CD14-positive monocyte (primary cell): ENCODE measurements at regions not wholly inside any gene's neighbourhood (a gene's known extent, or its start where the extent isn't known, plus 50 kb on each side); places are given as distances from the start of the nearest gene placed in this dataset.

Experiments
- DNase-seq, 3 donors: peaks; one replicate each; pipeline ENCODE4 v3.0.0-alpha.2; 2011 to 2022
- H2AFZ ChIP-seq: 2 replicates; pipeline ENCODE4 v1.6.0; 2012; ENCODE audit warnings: mild to moderate bottlenecking, low read depth, low read length, inconsistent platforms; ENCODE audit not compliant: insufficient read depth, poor library complexity, severe bottlenecking
- H3K27ac ChIP-seq, 2 donors: 1 replicate in 1 of 2; 2 replicates in 1 of 2; pipeline ENCODE4 v1.5.1; 2012 to 2013; ENCODE audit warnings: low read length in 2 of 2, control low read depth in 1 of 2, inconsistent platforms in 1 of 2, low read depth in 1 of 2, mild to moderate bottlenecking in 1 of 2
- H3K27me3 ChIP-seq, 2 donors: one replicate each; pipeline versions ENCODE4 v1.6.0 to v1.6.1; 2011 to 2013; ENCODE audit warnings: low read length in 2 of 2; ENCODE audit not compliant: control insufficient read depth in 2 of 2, insufficient read depth in 2 of 2
- H3K36me3 ChIP-seq, 2 donors: replicated peaks in 1 of 2; 1 replicate in 1 of 2; 2 replicates in 1 of 2; pipeline versions ENCODE4 v1.5.1 to v1.6.1; 2012 to 2013; ENCODE audit warnings: low read length in 2 of 2, control low read depth in 1 of 2, inconsistent platforms in 1 of 2, mild to moderate bottlenecking in 1 of 2; ENCODE audit not compliant: insufficient read depth in 2 of 2, control insufficient read depth in 1 of 2
- H3K4me1 ChIP-seq, 2 donors: 1 replicate in 1 of 2; 2 replicates in 1 of 2; pipeline versions ENCODE4 v1.5.1 to v1.6.1; 2012 to 2013; ENCODE audit warnings: low read length in 2 of 2, control low read depth in 1 of 2, inconsistent platforms in 1 of 2, mild to moderate bottlenecking in 1 of 2, moderate library complexity in 1 of 2; ENCODE audit not compliant: insufficient read depth in 2 of 2, control insufficient read depth in 1 of 2
- H3K4me2 ChIP-seq: replicated peaks from 2 replicates; pipeline ENCODE3; 2012; ENCODE audit warnings: low read length, moderate library complexity, mild to moderate bottlenecking; ENCODE audit not compliant: poor library complexity, severe bottlenecking; ENCODE audit errors: extremely low read depth
- H3K4me3 ChIP-seq, 3 experiments: fragments of 200-600 bp in 1 of 3; sonication (generic) in 1 of 3; replicated peaks in 1 of 3; 1 replicate in 2 of 3; 2 replicates in 1 of 3; pipeline ENCODE4 v1.5.1; 2011 to 2013; ENCODE audit warnings: low read length in 3 of 3, mild to moderate bottlenecking in 3 of 3, control low read depth in 2 of 3, low read depth in 2 of 3, inconsistent platforms in 1 of 3, moderate library complexity in 1 of 3
- H3K79me2 ChIP-seq: 2 replicates; pipeline ENCODE4 v1.6.0; 2012; ENCODE audit warnings: mild to moderate bottlenecking, control low read depth, inconsistent platforms, low read length, moderate library complexity; ENCODE audit not compliant: insufficient read depth
- H3K9ac ChIP-seq: 2 replicates; pipeline ENCODE4 v1.6.0; 2017; ENCODE audit warnings: low read length, mild to moderate bottlenecking; ENCODE audit not compliant: insufficient read depth, poor library complexity, severe bottlenecking
- H3K9me3 ChIP-seq, 2 donors: replicated peaks in 1 of 2; 1 replicate in 1 of 2; 2 replicates in 1 of 2; pipeline versions ENCODE4 v1.5.1 to v1.6.1; 2012 to 2013; ENCODE audit warnings: low read length in 2 of 2, control low read depth in 1 of 2; ENCODE audit not compliant: control insufficient read depth in 1 of 2, insufficient read depth in 1 of 2
- H4K20me1 ChIP-seq: 2 replicates; pipeline ENCODE4 v1.6.0; 2012; ENCODE audit warnings: mild to moderate bottlenecking, low read length, control low read depth, moderate library complexity; ENCODE audit not compliant: insufficient read depth
- H3K27ac Mint-ChIP-seq, 7 donors: one replicate each; pipeline ENCODE4 v1.8.0; 2020; ENCODE audit warnings: mild to moderate bottlenecking in 7 of 7, mixed read lengths in 7 of 7, moderate library complexity in 6 of 7, inconsistent platforms in 2 of 7
- H3K27me3 Mint-ChIP-seq, 3 donors: one replicate each; pipeline ENCODE4 v1.8.0; 2021 to 2022; ENCODE audit warnings: low read depth in 3 of 3, mild to moderate bottlenecking in 3 of 3, mixed read lengths in 3 of 3, moderate library complexity in 3 of 3, inconsistent platforms in 1 of 3
- H3K36me3 Mint-ChIP-seq, 2 donors: one replicate each; pipeline ENCODE4 v1.8.0; 2020; ENCODE audit warnings: mixed read lengths in 2 of 2, inconsistent platforms in 1 of 2, mild to moderate bottlenecking in 1 of 2
- H3K4me1 Mint-ChIP-seq: one replicate; pipeline ENCODE4 v1.8.0; 2020; ENCODE audit warnings: mild to moderate bottlenecking, mixed read lengths
- H3K4me3 Mint-ChIP-seq, 2 donors: one replicate each; pipeline ENCODE4 v1.8.0; 2020; ENCODE audit warnings: mild to moderate bottlenecking in 2 of 2, mixed read lengths in 2 of 2, moderate library complexity in 1 of 2
- H3K9me3 Mint-ChIP-seq, 7 donors: one replicate each; pipeline ENCODE4 v1.8.0; 2020 to 2022; ENCODE audit warnings: mixed read lengths in 7 of 7, mild to moderate bottlenecking in 6 of 7, moderate library complexity in 6 of 7, inconsistent platforms in 2 of 7
- WGBS: methylation state at CpG from one replicate; pipeline ENCODE4 v1.1.5; 2013; ENCODE audit warnings: missing lambda C conversion rate; ENCODE audit not compliant: insufficient coverage; 5-methylcytosine and 5-hydroxymethylcytosine counted together
- intact Hi-C, 2 donors: fragments of 100-400 bp; cut with micrococcal nuclease; formaldehyde crosslinking; loops; one replicate each; pipeline versions ENCODE4 v1.15.0 to v1.15.1; 2023
- TF ChIP-seq, protein P1 (sequence below): fragments of 200-600 bp; IDR thresholded peaks from one replicate; pipeline ENCODE4 v1.8.0; 2022; ENCODE audit warnings: antibody characterized with exemption, mild to moderate bottlenecking

DNA sequence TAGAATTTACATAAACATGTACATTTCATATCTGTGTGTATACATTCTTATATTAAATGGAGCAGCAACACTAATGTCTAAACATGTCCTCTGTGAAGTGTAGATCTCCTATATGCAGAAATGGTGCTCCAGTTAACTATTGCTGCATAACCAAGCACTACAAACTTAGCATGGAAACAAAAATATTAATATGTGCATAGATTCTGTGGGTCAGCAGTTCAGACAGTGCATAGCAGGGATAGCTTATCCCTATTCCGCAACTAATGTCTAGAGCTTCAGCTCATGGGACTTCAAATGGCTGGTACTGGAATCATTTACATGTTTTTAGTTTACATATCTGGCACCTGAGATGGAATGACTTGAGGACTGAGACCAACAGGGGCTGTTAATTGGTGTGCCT, 652.1 kb downstream of the TLE4 start:
- peaks cover 3% of the 10 kb centered on the region in 2 donors for H3K9me3 ChIP-seq
- no peak overlapping the region for H3K9ac ChIP-seq
- no peaks in the 10 kb centered on the region for H3K36me3 ChIP-seq
- Mint-ChIP-seq H3K27ac (no peak overlapping the region), H3K27me3 (no peaks in the 10 kb centered on the region), H3K4me1 (no peaks in the 10 kb centered on the region), H3K36me3 (no peaks in the 10 kb centered on the region), H3K4me3 (no peak overlapping the region), H3K9me3 (peaks cover 0 to 14% (median 2%) of the 10 kb centered on the region in 7 donors)
- no peak for DNase-seq
- no peak overlapping the region for H2AFZ ChIP-seq
- intact Hi-C loops = no loop called here
- WGBS = 100% methylated on average over 1 of the region's 1 CpG
- H3K27me3 ChIP-seq = no peaks in the 10 kb centered on the region
- H3K27ac ChIP-seq = no peak overlapping the region
- H4K20me1 ChIP-seq = no peaks in the 10 kb centered on the region
- no peaks in the 10 kb centered on the region for H3K4me1 ChIP-seq
- TF ChIP-seq, protein P1, sequence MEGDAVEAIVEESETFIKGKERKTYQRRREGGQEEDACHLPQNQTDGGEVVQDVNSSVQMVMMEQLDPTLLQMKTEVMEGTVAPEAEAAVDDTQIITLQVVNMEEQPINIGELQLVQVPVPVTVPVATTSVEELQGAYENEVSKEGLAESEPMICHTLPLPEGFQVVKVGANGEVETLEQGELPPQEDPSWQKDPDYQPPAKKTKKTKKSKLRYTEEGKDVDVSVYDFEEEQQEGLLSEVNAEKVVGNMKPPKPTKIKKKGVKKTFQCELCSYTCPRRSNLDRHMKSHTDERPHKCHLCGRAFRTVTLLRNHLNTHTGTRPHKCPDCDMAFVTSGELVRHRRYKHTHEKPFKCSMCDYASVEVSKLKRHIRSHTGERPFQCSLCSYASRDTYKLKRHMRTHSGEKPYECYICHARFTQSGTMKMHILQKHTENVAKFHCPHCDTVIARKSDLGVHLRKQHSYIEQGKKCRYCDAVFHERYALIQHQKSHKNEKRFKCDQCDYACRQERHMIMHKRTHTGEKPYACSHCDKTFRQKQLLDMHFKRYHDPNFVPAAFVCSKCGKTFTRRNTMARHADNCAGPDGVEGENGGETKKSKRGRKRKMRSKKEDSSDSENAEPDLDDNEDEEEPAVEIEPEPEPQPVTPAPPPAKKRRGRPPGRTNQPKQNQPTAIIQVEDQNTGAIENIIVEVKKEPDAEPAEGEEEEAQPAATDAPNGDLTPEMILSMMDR = no peak
- no peak overlapping the region for H3K4me2 ChIP-seq
- H3K4me3 ChIP-seq = no peak overlapping the region
- H3K79me2 ChIP-seq = no peaks in the 10 kb centered on the region

DNA sequence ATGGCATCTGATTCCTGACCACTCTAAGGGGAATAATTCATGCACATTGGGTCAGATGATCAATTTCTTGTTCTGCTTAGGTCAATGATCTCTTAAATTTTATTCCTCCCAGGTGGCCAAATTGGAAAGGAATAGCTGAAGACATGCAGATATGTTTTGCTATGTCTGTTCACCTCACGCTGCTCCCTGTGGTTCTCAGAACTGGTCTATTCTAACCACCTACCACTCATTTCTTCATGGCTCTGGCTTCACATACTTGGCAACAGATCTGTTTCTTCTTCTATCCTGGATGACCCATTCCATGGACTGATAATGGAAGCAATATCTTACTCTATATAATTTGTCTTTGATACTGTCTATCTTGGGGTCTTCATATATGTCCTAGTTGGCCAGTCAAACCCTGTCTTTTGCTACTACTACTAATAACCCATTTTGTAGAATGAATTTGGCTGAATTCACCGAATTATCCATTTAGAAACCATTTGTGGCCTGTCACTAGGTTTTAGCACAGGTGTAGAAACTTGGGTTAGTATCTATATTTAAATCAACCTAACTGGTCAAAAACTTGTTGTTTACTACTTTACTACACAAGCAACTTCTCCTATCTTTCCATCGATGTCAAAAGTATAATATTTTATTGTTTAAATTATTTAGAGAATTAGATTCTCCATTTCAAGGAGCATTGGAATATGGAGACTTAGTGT, 650.9 kb downstream of the TLE4 start:
- Histone ChIP-seq H2AFZ (no peak overlapping the region), H3K4me2 (no peak overlapping the region), H3K27me3 (no peaks in the 10 kb centered on the region), H3K4me1 (no peaks in the 10 kb centered on the region), H3K4me3 (no peak overlapping the region), H3K9ac (no peak overlapping the region), H3K9me3 (peaks cover 3% of the 10 kb centered on the region in 2 donors), H3K36me3 (no peaks in the 10 kb centered on the region), H4K20me1 (no peaks in the 10 kb centered on the region), H3K79me2 (no peaks in the 10 kb centered on the region), H3K27ac (no peak overlapping the region)
- Mint-ChIP-seq H3K27ac (no peak overlapping the region), H3K9me3 (peaks cover 0 to 14% (median 2%) of the 10 kb centered on the region in 7 donors), H3K4me1 (no peaks in the 10 kb centered on the region), H3K27me3 (no peaks in the 10 kb centered on the region), H3K4me3 (no peak overlapping the region), H3K36me3 (no peaks in the 10 kb centered on the region)
- TF ChIP-seq, protein P1 = no peak
- WGBS = no CpG with 5 or more reads among the region's 3 CpGs
- intact Hi-C loops = no loop called here
- DNase-seq = no peak
